HG03039 (cell line): ENCODE measurements at regions not wholly inside any gene's neighbourhood (a gene's known extent, or its start where the extent isn't known, plus 50 kb on each side); places are given as distances from the start of the nearest gene placed in this dataset.

Experiments
- ATAC-seq: cut with Tn5 transposase; IDR thresholded peaks from one replicate; pipeline ENCODE4 v1.9.1; 2021; ENCODE audit warnings: mild to moderate bottlenecking, moderate library complexity; ENCODE audit not compliant: unreplicated experiment

DNA sequence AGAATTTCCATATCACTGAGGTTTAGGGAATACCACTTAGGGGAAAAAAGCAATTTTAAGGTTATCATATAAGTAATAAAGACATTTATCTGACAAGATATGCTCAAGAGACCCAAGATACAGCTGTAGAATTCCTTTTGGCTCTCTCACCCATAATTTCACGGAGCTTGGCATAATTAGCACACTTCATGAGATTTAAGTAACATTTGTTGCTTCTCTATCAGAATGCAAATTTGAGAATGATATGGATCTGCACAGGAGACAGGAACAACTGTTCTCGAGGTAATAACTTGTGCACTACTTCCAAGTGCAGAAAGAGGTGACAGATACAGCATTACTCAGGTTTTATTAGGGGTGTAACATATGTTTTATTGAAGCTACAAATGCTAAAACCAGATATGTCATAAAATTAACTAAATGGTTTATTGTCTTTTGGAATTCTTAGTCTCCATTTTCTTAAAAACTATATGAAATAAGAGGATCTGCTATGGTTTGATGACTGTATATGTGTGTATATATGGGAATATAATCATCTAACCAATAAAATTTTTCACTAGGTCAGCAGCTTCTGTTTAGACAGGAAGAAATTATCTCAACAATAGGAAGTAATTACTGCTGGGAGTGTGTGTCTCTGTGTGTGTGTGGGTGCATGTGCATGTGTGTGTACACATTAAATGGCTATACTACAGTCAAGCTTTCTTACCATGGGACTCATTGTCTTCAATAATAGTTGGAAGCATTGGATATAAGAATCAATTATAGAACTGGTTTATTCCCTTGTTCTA lies 401.3 kb downstream of the PCDH17 start:
- ATAC-seq = no peak

DNA sequence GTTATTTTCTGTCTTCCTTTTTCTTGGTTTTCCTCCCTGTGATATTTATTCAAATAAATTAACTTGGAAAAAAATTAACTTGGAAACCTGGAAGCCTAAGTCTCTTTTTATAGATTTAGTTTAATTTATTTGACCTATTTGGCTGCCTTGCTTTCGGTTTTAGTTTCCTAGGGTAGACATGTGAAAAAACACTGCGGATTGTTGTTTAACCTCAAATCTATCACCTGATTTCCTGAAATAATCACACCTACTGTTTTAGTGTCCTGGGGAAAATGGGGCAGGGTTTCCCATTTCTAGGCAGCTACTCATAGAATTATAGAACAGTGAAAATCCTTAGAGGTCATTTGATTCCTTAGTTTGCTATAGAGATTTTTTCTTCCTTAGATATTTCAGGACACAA lies 412.4 kb downstream of the PCDH17 start:
- ATAC-seq = no peak

DNA sequence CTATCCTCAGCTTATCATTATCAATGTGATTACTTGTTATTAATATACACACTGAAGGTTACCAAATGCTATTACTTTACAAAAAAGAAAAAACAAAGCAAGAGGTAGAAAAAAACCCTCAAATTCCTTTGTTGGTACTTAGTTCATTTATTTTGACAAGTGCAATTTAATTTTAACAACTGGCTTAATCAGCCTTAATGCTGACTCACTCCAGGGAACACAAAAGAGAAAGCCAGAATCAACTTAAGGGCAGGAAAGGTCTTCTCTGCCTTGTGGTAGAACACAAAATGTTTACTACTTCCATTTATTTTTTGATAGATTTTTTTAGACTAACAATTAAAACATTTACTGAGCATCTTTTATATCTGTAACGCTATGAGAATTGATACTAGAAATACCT lies 417.1 kb downstream of the PCDH17 start:
- ATAC-seq = no peak

DNA sequence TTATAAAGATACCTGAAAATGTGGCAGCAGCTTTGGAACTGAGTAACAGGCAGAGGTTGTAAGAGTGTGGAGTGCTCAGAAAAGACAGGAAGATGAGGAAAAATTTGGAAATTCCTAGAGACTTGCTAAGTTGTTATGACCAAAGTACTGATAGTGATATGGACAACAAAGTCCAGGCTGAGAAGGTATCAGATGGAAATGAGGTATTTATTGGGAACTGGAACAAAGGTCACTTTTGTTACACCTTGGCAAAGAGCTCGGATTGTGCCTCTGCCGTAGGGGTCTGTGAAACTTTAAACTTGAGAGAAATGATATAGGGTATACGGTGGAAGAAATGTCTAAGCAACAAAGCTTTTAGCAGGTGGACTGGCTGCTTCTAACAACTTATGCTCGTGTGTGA lies 419.9 kb downstream of the PCDH17 start:
- ATAC-seq = no peak

DNA sequence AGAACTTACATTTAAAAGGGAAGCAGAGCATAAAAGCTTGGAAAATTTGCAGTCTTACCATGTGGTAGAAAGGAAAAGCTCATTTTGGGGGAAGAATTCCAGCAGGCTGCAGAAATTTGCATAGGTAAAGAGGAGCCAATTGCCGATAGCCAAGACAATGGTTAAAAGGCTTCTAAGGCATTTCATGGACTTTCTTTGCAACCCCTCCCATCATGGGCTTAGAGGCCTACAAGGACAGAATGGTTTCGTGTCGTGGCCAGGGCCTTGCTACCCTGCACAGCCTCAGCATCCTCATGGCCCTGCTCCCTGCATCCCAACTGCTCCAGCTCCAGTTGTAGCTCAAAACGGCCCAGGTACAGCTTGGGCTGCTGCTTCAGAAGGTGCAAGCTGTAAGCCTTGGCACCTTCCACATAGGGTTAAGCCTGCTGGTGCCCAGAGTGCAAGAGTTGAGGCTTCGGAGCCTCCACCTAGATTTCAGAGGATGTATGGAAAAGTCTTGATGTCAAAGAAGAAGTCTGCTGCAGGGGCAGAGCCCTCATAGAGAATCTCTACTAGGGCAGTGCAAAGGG lies 420.3 kb downstream of the PCDH17 start:
- ATAC-seq = no peak

DNA sequence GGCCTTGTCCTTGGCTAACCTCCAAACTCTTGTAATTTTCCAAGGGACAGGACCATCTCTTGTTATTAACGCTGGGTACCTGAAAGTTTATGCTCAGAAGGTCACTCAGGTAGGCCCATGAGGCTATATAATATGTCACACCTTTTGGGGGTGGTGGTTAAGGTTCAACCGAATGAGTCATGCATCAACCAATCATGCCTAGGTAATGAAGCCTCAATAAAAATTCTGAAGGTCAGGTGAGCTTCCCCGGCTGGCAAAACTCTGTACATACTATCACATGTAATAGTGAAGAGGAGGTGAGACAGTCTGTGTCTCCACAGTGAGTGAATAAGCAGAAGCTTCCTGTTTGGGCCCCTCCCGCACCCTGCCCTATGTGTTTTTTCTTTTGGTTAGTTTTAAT lies 424.9 kb downstream of the PCDH17 start:
- ATAC-seq = no peak

DNA sequence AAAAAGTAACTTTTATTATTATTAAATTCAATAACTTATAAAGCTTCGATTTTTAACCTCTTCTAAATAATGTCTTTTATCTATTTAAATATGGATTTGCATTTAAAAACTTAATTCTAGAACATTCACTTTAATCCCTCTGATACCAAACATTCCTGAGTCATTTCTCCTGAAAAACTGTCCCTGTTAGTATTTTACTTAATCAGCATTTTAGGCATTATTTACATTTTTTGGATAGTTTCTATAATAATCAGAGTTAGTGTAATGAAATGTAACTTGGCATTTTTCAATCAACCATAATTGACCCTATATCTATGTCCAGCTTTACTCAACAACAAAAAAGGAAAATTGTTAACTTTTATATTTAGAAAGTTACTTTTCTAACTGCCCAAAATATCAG lies 428.1 kb downstream of the PCDH17 start:
- ATAC-seq = no peak

DNA sequence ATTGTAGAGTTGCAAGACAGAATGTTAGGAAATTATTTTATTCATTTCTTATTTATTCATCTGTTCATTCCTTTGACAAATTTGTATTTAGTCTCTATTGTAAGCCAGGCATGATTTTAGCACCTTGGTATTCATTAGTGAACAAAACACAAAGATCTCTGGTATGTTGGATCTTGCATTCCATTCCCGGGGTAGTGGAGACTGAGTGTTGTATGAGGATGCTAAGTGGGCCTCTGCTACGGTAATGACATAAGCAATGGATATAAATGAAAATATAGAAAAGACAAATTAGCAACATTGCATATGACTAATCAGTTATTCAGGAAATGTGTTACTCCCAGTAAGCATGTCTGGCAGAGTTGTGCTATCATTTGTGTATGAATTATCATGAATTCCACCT lies 449.3 kb downstream of the PCDH17 start:
- ATAC-seq = no peak

DNA sequence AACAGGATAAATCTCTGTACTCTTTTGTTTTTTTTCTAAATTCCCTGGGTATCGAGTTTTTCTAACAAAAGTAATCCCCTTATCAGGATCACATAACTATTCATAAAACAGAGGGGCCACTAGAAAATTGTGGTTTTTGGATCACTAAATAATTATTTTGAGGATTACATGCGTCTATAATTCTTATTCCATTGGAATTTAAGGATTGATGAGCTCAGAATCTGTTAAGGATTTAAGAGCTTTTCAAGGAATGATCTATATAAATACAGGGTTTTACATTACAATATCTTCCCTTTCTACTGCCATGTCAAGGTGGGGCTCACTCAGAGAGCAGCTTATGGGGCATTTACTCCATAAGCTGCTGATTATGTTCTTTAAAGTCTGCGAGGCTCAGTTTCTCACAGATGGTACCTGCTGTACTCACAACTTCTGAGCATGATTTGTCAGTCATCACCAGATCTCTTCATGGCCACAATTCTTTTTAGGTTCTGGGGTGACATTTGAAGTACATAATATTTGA lies 449.8 kb downstream of the PCDH17 start:
- no peak for ATAC-seq

DNA sequence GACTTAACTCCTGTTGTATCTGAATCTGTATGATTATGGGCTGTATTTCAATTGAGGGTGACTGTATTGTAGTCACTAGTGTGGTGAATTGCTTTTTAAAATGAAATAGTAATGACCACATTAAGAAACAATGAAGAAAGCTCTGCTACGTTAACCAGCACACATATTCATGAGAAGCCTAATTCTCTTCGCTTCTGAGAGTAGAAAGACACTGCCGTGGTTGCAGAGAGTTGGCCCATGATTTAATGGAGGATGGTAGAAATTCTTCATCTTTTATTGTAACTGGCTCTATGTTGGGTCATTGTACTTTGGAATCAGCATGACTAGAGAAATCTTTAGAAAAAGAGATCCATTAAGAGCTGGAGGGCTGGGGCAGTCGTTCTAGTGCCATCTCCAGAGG lies 451.5 kb downstream of the PCDH17 start:
- ATAC-seq = no peak

DNA sequence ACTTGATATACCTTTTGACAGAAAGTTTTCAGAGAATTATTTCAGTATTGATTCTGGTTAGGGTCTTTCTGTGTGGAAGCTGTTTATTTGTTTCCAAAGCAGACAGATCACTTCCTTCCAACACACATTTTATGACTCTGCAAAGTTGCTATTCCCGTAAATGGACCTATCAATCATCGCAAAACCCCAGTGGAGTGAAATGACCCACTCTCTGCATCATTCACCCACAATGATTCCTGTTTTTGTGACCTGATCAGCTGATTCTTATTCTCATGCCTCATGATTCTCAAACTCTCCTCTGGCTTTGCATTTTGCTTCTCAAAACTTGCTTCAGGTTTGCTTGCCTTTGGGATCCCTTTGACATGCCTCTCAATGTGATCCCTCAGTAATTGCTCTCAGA lies 453.7 kb downstream of the PCDH17 start:
- ATAC-seq = no peak

DNA sequence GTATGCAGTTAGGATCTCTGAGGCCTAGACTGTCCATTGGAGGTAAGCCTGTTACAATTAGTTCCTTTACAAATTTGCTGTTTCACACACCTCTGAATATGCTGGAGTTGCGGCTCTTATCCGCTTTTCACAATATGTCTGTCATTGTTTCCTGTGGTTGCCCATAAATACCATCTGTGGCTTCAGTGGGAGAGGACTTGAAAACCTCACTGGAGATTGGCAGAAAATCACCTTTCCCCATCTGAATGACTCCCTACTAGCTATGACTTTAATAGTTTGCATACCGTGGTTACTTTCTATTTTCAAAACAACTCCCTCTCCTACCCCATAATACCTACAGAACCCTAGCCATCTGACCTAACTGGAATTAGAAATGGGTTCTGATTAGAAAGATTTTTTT lies 454.3 kb downstream of the PCDH17 start:
- no peak for ATAC-seq

DNA sequence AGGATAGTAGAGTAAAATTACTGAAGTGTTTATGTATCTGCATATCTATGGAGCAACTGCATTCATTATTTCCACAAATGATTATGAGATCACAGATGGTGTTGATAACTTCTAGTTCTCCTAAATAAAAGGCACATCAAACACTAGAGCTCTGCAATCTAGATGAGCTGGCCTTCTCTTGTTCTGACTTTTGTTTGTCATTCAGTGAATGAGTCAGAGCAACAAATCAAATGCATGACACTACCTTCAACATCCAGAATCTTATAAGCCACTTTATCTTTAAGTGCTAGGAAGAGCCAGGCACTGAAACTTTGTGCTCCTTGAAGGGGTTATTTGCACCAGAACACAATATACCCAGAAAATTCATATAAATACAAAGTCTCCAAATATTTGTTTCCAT lies 456.0 kb downstream of the PCDH17 start:
- ATAC-seq = no peak

DNA sequence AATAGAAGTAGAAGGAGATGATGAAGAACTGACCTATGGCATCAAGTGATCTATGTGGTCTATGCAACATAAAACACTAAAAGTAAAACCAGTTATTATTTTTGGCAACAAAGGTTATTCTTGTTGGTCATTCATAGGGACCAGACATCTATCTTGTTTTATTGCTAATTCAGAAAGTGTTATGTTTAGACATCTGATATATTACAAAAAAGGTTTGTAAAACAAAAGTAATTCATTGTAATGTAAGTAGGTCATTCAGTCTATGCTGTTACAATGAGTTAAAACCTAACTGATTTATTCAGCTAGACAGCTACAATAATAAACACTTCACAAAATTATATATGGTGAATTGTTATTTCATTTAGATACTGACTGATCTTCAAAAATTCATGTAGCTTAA lies 461.9 kb downstream of the PCDH17 start:
- ATAC-seq = no peak

DNA sequence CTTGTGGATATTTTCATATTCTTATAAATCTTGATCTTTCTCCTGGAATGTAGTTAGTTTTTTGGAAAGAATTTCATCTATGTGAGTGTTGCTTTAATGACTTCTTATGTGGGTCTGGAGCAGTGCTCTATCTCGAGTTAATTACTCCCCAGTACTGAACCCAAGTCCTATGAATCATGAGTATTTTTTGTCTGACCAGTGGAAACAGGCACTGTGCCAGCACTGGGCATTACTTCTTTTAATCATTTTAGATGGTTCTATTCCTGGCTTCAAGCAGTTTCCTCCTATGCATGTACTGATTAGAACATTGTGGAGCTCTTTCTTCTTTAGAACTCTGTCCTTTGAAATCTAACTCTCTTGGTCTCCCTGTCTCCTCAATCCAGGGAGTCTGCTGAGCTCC lies 466.3 kb downstream of the PCDH17 start:
- no peak for ATAC-seq

DNA sequence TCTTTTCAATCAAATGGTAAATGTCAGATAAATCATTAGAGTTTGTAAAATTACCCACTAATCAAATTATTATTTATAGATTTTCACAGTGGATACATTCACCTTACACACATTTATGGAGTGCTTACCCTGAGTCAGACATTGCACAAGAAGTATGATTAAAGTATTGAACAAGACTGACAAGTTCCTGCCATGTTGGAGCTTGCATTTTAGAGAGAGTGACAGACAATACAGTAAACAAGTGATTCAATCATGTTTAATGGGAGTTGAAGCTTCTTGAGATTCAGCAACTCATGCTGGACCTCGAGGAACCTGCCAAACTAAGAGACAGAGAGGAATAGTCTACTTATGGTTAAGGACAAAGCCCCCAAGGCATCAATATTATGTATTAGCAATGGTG lies 487.8 kb downstream of the PCDH17 start:
- ATAC-seq = no peak

DNA sequence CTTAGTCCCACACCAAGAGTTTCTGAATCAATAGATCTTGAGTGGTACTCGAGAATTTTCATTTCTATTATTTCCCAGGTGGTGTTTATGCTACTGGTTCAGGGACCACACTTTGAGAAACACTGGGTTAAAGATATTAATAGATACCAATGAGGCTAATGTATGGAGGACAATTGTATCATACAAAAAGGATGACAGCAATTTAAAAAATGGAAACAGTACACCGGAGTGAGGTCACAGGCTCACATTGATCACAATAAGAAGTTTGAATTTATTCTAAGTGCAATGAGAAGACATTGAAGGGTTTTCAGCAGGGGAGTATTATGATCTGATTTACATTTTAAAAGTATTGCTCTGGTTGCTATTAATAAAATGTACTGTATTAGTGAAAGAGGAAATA lies 488.3 kb downstream of the PCDH17 start:
- ATAC-seq = no peak

DNA sequence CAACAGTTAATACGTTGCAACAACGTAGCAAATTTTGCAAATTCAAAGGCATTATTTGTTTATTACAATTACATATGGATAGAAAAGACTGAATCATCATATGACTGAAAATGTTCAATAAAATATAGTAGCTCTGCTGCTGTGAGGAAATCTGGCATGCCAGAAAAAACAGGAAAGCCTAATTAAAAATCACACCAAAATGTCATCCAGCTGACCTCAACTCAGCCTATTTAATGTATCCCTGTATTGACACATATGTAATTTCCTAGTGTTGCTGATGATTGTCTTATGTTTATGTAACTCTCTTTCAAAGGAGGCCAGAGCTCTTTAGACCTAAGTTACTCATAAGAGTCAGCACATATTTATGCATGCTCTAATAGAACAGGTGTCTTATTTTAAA lies 495.0 kb downstream of the PCDH17 start:
- ATAC-seq = no peak

DNA sequence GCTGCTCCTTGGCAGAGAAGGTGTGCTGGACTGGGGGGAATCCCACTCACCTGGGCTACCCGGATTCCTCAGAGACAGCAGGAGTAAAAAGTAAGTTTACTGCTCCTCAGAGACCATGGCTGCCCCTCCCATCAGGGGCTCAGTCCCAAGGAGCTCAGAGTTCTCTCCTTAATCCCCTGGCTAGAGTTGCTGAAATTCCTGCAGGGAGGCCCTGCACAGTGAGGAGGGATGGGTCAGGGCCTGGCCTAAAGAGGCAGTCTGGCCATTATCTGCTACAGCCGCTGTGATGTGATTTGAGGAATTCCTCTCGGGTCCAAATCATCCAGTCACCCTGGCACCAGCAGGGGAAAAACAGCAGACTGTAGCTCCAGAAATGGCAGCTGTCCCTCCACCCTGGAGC lies 502.5 kb downstream of the PCDH17 start:
- ATAC-seq = no peak

DNA sequence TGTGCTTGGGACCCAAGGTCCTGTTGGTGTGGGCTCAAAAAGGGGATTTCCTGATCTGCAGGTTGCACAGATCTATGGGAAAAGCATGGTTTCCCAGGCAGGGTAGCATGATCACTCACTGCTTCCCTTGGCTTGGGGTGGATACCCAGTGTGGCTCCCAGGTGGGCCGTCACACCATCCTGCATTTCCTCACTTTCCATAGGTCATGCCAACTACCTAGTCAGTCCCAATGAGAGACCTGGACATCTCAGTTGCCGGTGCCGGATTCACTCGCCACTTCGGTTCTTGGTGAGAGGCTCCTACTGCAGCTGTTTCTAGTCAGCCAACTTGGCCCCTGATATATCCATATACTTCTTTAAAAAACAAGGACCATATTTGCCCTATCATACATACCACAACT lies 503.0 kb downstream of the PCDH17 start:
- ATAC-seq = no peak

DNA sequence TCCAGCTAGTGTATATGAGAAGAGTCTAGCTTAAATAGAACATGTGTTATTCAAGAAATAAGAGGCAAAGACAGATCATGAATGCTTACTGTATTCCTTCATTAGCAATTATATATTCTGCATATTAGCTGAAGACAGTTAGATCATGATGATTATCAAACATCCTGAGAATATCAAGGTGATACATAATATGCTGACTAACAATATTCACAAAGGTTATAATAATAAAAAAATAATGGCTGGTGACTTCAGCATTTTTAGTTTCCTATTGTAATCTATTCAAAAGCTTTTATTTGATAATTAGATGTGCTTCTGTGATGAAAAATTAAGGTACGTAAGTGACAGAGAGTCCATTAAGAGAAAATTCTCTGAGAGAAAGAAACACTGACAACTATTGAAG lies 511.4 kb downstream of the PCDH17 start:
- ATAC-seq = no peak

DNA sequence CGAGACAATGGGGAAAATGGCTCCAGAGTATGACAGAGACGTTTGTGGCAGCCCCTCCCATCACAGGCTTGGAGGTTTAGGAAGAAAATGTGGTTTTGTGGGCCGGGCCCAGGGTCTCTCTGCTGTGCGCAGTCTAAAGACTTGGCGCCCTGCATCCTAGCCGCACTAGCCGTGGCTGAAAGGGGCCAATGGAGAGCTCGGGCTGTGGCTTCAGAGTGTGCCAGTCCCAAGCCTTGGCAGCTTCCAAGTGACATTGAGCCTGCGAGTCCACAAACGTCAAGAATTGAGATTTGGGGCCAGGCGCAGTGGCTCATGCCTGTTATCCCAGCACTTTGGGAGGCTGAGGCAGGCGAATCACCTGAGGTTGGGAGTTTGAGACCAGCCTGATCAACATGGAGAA lies 513.1 kb downstream of the PCDH17 start:
- no peak for ATAC-seq

DNA sequence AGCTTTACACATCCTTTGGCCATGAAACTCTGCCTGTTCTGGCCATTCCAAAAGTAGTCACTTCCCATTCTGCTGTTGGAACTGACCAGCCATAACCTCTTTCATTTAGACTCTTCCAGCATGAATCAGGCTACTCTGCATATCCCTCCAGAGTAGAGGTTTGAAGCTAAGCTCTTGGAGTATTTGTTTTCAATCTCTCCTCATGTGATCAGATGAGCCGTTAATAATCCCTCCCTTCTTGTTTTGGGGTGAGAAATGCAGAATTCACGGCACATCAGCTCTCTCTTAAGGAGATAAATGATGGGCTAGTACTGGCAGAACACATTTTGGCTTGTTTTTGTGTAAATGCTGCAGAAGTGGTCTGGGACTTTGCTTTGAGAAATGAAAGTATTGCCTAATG lies 519.9 kb downstream of the PCDH17 start:
- no peak for ATAC-seq
